Gastrocnemius medialis (tissue), 4 donors: ENCODE measurements at regions not wholly inside any gene's neighbourhood (a gene's known extent, or its start where the extent isn't known, plus 50 kb on each side); places are given as distances from the start of the nearest gene placed in this dataset.

ENCODE experiments used
- CTCF ChIP-seq, 5 experiments: fragments of 450-650 bp in 3 of 5; fragments of 200-600 bp in 2 of 5; sonication (generic) in 2 of 5; IDR thresholded peaks in 4 of 5; conservative IDR thresholded peaks in 1 of 5; 1 replicate in 4 of 5; 2 replicates in 1 of 5; pipeline ENCODE4 v1.5.1; 2016 to 2019; ENCODE audit warnings: antibody characterized with exemption in 5 of 5, mild to moderate bottlenecking in 3 of 5, moderate library complexity in 3 of 5
- POLR2A ChIP-seq, 2 donors: fragments of 450-650 bp; IDR thresholded peaks; one replicate each; pipeline ENCODE4 v1.6.1; 2017; ENCODE audit warnings: antibody characterized with exemption in 2 of 2, mild to moderate bottlenecking in 2 of 2, moderate library complexity in 2 of 2

GRCh38 chr15:31805090-31805662 is 225.1 kb upstream of the CHRNA7 start:
- TF ChIP-seq CTCF (IDR thresholded peaks at IDR 0.05 in 4 of 5, conservative IDR thresholded peaks at IDR 0.05 in 1 of 5) (no peak), POLR2A (IDR thresholded peaks at IDR 0.05) (no peak)
